C4-2B (cell line): ENCODE measurements at regions not wholly inside any gene's neighbourhood (a gene's known extent, or its start where the extent isn't known, plus 50 kb on each side); places are given as distances from the start of the nearest gene placed in this dataset.

Experiments used
- ZFX ChIP-seq: fragments of 450-650 bp; IDR thresholded peaks from 2 replicates; pipeline ENCODE4 v1.6.1; 2017
- TF ChIP-seq, protein P1 (sequence below): fragments of 450-650 bp; conservative IDR thresholded peaks from 2 replicates; pipeline ENCODE4 v1.5.1; 2017; ENCODE audit warnings: mild to moderate bottlenecking

DNA sequence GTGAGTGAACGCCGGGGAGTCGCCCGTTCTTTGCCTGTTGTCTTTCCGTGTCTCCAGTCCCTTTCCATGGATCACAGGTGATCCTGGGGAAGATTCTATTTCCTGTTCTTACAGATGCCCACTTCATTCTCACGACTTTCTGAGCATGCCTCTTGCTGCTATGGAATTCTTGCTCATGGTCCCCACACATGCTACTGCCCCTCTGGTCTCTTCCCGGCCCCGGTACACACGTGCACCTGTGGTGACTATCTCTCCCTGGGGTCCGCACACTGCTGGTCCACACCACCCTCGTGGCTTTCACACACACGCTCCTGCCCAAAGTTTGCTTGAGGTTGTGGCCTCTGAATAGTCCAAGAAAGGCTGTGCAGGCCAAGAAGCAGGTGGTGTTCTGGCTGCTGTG is 67.9 kb upstream of the ALKAL2 start:
- TF ChIP-seq, protein P1, sequence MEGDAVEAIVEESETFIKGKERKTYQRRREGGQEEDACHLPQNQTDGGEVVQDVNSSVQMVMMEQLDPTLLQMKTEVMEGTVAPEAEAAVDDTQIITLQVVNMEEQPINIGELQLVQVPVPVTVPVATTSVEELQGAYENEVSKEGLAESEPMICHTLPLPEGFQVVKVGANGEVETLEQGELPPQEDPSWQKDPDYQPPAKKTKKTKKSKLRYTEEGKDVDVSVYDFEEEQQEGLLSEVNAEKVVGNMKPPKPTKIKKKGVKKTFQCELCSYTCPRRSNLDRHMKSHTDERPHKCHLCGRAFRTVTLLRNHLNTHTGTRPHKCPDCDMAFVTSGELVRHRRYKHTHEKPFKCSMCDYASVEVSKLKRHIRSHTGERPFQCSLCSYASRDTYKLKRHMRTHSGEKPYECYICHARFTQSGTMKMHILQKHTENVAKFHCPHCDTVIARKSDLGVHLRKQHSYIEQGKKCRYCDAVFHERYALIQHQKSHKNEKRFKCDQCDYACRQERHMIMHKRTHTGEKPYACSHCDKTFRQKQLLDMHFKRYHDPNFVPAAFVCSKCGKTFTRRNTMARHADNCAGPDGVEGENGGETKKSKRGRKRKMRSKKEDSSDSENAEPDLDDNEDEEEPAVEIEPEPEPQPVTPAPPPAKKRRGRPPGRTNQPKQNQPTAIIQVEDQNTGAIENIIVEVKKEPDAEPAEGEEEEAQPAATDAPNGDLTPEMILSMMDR, result no peak
- no peak for TF ChIP-seq ZFX
